Pancreas (tissue), 10 donors: ENCODE measurements at regions not wholly inside any gene's neighbourhood (a gene's known extent, or its start where the extent isn't known, plus 50 kb on each side); places are given as distances from the start of the nearest gene placed in this dataset.
"Not testable (repeated sequence)": the region's sequence is repeated elsewhere in the genome, so short reads cannot be mapped to it uniquely, and the experiment has no call there.

Experiments used
- ATAC-seq, 4 donors: fragments of 200-7000 bp; cut with Tn5 transposase; one replicate each; pipeline versions ENCODE4 v1.8.0 to v1.9.1; 2020; ENCODE audit warnings: mild to moderate bottlenecking in 4 of 4, moderate library complexity in 4 of 4
- DNase-seq, 6 donors: peaks; one replicate each; pipeline ENCODE4 v3.0.0-alpha.2; 2020
- FAIRE-seq: peaks from 2 replicates; lab custom pipeline; 2012; peaks lifted over from hg19 to GRCh38; lab: Jason Lieb, UNC
- H3K27ac ChIP-seq, 4 donors: fragments of 200-600 bp; sonication (generic); 1 replicate in 3 of 4; 2 replicates in 1 of 4; pipeline versions ENCODE4 v1.5.0 to v1.8.0; 2020
- H3K27me3 ChIP-seq, 4 donors: fragments of 200-600 bp; one replicate each; pipeline ENCODE4 v1.8.0; 2021
- H3K36me3 ChIP-seq, 3 donors: fragments of 200-600 bp; sonication (generic) in 1 of 3; one replicate each; pipeline versions ENCODE4 v1.5.0 to v1.8.0; 2020 to 2021
- H3K4me1 ChIP-seq, 3 donors: fragments of 200-600 bp; one replicate each; pipeline ENCODE4 v1.8.0; 2021
- H3K4me3 ChIP-seq, 4 donors: fragments of 200-600 bp; sonication (generic) in 2 of 4; one replicate each; pipeline versions ENCODE4 v1.5.0 to v1.8.0; 2020 to 2021
- H3K9me3 ChIP-seq, 4 donors: fragments of 200-600 bp; one replicate each; pipeline ENCODE4 v1.8.0; 2021
- CTCF ChIP-seq, 4 donors: fragments of 200-600 bp; sonication (generic) in 3 of 4; IDR thresholded peaks; one replicate each; pipeline versions ENCODE4 v1.5.0 to v1.8.0; 2021; ENCODE audit warnings: antibody characterized with exemption in 4 of 4
- WGBS, 2 donors: extraction: QIAGEN DNeasy Blood & Tissue Kit; methylation state at CpG; one replicate each; pipeline ENCODE4 v1.1.7; 2013; 5-methylcytosine and 5-hydroxymethylcytosine counted together
- intact Hi-C, 3 donors: fragments of 100-400 bp; cut with DNase I; formaldehyde crosslinking; loops; one replicate each; pipeline versions ENCODE4 v1.11.1 to v1.14.2; 2022
- donor health status: healthy with polysubstance abuse.
- donor health status: DM: no; HTN: no; CAD: no; lungs with moderate emphysema.
- donor health status: DM: no; HTN: no; CAD: no.
- donor health status: control.
- donor health status: control.
- donor health status: Bipolar disorder and iron deficiency.
- donor health status: DM: yes; HTN: yes; CAD: no.
- donor health status: DM: no; HTN: no; CAD: no.
- donor health status: DM: no; HTN: no; CAD: no.
- donor health status: DM: yes; HTN: yes; CAD: no.

GRCh38 chr3:79960594-79960993 is 192.8 kb upstream of the ROBO1 start:
- Histone ChIP-seq H3K27me3 (no peaks in the 10 kb centered on the region), H3K9me3 (no peaks in the 10 kb centered on the region), H3K36me3 (no peaks in the 10 kb centered on the region), H3K4me1 (no peaks in the 10 kb centered on the region), H3K27ac (no peak overlapping the region), H3K4me3 (no peak overlapping the region)
- WGBS, 2 donors: 29 to 31% methylated on average over 3 of the region's 3 CpGs
- no peak for ATAC-seq
- FAIRE-seq: no peak
- intact Hi-C loops: no loop called here
- no peak for TF ChIP-seq CTCF (IDR thresholded peaks at IDR 0.05)
- no peak for DNase-seq

GRCh38 chr3:79957066-79957465 is 189.3 kb upstream of the ROBO1 start:
- no peak for FAIRE-seq
- no peak for ATAC-seq

GRCh38 chr3:79954756-79955155 is 187.0 kb upstream of the ROBO1 start:
- Histone ChIP-seq H3K4me3 (no peak overlapping the region), H3K4me1 (no peaks in the 10 kb centered on the region), H3K27me3 (no peaks in the 10 kb centered on the region), H3K9me3 (no peaks in the 10 kb centered on the region), H3K27ac (no peak overlapping the region), H3K36me3 (no peaks in the 10 kb centered on the region)
- ATAC-seq (no peak), DNase-seq (no peak), FAIRE-seq (no peak)
- no peak for TF ChIP-seq CTCF (IDR thresholded peaks at IDR 0.05)
- 38 to 53% methylated on average over 5 of the region's 5 CpGs for WGBS, 2 donors
- intact Hi-C loops: no loop called here

More at GRCh38 chr3:79957066-79957465, 189.3 kb upstream of the ROBO1 start:
- no peak for TF ChIP-seq CTCF (IDR thresholded peaks at IDR 0.05)
- no peaks in the 10 kb centered on the region for H3K4me1 ChIP-seq
- H3K9me3 ChIP-seq: no peaks in the 10 kb centered on the region
- no peak overlapping the region for H3K27ac ChIP-seq
- H3K27me3 ChIP-seq: no peaks in the 10 kb centered on the region
- intact Hi-C loops: no loop called here
- DNase-seq: no peak
- no peaks in the 10 kb centered on the region for H3K36me3 ChIP-seq
- WGBS, 2 donors: 43 to 57% methylated on average over 6 of the region's 6 CpGs
- H3K4me3 ChIP-seq: no peak overlapping the region

- TF ChIP-seq CTCF (IDR thresholded peaks at IDR 0.05): no peak
- FAIRE-seq (no peak), ATAC-seq (no peak), DNase-seq (no peak)
- no peaks in the 10 kb centered on the region for H3K4me1 ChIP-seq
- H3K27ac ChIP-seq: no peak overlapping the region
- no peaks in the 10 kb centered on the region for H3K36me3 ChIP-seq
- WGBS, 2 donors: 38 to 51% methylated on average over 2 of the region's 2 CpGs
- intact Hi-C loops: no loop called here
- H3K9me3 ChIP-seq: no peaks in the 10 kb centered on the region
- H3K27me3 ChIP-seq: no peaks in the 10 kb centered on the region
- H3K4me3 ChIP-seq: no peak overlapping the region
Observed at GRCh38 chr3:79953591-79954101, 185.8 kb upstream of the ROBO1 start.

GRCh38 chr3:79951426-79951825 is 183.6 kb upstream of the ROBO1 start:
- H3K27me3 ChIP-seq, ATAC-seq, H3K9me3 ChIP-seq, H3K4me1 ChIP-seq, H3K4me3 ChIP-seq, H3K36me3 ChIP-seq, FAIRE-seq, H3K27ac ChIP-seq, intact Hi-C loops: not testable (repeated sequence)
- 75 to 94% methylated on average over 17 to 23 of the region's 23 CpGs for WGBS, 2 donors
- DNase-seq: peak in 1 of 6 donors; percentile 60
